Skin of body (tissue), 1 donor: ENCODE measurements at regions not wholly inside any gene's neighbourhood (a gene's known extent, or its start where the extent isn't known, plus 50 kb on each side); places are given as distances from the start of the nearest gene placed in this dataset.

Source experiments
- DNase-seq: peaks from one replicate; lab custom pipeline; 2025; lab: John Stamatoyannopoulos, UW

DNA sequence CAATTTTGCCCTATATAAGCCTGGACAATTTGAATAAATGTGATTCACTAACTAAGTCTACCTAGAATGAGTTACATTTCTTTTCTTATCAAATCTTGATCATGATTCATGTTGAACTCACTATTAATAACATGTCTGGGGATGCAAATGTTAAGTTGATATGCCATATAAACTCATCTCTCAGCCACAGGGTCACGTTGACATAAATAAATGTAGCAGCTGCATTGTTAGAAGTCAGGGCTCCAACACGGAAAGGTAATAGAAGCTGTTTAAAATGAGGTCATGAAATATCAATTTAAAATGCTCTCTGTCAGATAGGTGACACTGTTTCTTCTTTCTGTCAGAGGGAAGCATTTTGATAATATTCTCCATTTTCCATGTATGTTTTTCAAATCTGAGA, 521.9 kb downstream of the CCDC85A start:
- no peak for DNase-seq

DNA sequence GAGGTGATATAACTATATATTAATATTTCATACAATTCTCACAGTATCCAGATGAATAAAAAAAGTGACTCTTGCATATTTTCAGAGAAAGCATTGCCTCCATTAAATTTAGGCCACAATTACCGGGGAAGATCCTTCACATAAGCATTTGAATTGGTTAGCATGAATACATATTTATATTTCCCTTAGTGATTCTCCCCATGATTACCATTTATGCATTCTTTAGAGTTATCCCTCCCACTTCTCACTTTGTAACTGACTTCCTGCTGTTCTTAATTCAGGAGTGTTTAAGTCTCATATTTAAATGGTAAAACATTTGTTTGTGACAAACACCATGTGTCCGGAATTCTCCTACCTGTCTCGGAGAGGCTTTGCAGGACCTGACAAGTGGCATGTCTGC, 523.4 kb downstream of the CCDC85A start:
- DNase-seq = no peak

DNA sequence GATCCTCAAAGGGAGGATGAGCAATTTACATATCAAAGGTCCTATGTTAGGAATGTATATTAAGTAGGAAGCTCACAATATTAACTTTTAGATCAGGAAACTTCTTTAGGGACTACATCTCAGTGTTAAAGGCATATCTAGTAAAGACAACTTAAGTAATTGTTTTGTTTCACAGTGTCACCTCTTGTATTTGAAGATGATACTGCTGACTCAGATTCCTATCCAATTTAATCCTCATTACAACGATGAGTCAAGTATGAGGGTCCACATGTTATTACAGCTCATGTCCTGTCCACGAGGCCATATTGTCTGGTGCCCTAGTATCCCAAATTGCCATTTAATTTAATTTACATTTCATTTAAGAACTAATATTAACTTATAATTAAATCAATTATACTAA, 523.9 kb downstream of the CCDC85A start:
- DNase-seq = no peak

DNA sequence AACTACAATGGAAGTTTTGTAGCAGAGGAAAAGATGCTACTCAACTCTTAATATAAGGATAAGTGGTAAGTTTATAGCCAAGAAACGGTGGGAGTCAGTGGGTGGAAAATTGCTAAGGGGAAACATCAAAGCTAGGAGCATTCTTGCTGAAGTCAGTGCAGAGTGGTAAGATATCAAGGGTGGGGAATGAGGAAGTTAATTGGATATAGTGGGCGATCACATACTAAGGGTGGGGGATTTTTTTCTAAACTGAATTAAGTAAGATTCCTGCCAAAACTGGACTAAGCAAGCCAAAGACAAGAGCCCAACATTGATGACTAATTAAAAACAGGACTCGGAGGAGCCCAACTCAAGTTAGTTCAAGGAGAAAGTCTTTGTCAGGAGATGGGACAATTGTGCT, 525.4 kb downstream of the CCDC85A start:
- no peak for DNase-seq

GRCh38 chr2:56713161-56713676, 529.4 kb downstream of the CCDC85A start:
- DNase-seq = no peak

DNA sequence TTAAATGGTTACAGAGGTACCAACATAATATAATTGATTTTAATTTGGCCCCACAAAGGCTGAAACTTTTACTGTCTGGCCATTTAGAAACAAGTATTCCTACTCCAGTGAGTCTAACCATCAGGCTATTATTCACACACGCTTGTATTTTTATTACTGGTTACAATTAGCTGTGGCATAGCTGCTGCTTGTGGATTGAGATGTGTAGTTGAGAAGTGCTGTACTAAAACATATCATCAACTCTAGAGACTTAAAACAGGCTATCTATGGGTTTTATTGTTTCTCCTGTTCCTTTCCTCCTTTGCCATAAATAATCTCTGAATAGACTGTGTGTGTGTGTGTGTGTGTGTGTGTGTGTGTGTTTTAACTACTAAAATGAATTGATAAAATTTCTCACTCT, 530.2 kb downstream of the CCDC85A start:
- no peak for DNase-seq

- DNase-seq = no peak
Measured at GRCh38 chr2:56714400-56714799, 530.6 kb downstream of the CCDC85A start.

DNA sequence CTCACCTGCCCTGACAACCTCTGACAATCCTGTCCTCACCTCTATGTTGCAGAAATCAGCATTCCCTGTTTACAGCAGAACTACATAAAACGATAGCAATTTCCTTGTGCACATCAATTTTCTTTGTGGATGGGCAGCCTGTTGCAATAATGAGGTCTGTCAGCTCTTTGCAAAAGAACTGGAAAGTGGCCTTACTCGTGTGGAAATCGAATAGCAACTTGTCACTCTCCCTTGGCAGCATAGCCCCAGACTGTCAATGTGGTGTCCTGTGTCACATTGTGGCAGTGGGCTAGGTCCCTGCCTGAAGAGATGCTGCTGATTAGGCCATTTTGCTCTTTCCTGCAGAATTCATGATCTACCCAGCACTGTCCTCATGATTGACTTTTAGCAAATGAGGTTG, 531.9 kb downstream of the CCDC85A start:
- no peak for DNase-seq

GRCh38 chr2:56718413-56718812, 534.6 kb downstream of the CCDC85A start:
- DNase-seq = no peak

- no peak for DNase-seq
Measured at GRCh38 chr2:56729212-56729611, 545.4 kb downstream of the CCDC85A start.

DNA sequence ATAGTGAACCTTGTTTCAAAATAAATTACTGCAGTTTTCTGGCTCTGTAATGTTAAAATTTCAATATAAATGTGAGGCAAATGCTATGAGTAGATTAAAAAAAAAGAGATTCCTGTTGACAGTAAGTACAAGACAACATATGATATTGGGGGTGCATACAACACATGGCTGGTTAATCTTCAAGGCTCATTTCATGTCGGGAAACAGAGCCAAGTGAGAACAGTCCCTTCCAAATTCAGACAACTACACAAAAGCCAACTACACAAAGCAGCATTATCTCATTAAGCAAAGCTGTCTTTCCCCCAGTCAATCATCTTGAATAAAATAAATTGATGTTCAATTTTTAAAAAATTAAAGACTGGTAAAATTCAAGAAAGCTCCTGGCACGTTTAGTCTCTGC, 549.2 kb downstream of the CCDC85A start:
- no peak for DNase-seq

DNA sequence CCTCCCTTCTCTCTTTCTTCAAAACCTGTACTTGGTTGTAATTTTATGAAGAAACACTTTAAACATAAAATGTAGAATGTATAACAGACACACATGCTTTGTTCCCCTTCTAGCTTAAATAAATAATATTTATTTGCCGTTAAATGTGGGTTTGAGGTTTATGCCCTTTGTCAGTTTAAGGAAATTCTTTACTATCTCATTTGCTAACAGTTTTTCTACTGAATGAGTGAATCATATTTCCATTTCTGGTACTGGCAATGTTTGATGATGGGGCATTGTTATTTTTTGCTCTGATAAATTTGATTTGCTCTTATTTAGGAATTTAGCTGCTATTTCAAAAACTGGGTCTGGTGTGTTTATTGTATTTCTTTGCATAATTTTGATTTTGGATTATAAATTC, 555.6 kb downstream of the CCDC85A start:
- no peak for DNase-seq

DNA sequence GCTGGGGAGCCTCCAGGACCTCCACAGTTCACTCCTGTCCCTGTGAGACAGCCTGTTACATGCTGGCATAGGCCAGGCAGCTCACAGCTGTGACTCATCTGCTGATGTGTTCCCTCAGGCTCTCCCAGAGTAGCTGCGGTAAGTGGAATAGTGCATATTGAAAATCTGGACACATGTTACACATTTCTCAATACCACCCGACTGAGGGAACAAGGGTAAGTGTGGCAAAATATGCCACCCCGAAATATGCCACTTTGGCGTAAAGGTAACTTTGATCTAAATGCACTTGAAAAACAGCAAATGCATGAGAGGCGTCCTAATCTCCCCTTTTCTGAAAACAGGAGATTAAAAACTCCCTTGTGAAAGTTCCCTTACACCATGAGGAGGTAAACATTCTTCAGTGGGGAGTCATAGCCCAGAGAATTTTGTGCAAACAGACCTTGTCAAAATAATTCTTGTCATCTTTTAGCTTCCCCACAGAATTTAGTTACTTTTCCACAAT, 557.9 kb downstream of the CCDC85A start:
- DNase-seq = no peak

DNA sequence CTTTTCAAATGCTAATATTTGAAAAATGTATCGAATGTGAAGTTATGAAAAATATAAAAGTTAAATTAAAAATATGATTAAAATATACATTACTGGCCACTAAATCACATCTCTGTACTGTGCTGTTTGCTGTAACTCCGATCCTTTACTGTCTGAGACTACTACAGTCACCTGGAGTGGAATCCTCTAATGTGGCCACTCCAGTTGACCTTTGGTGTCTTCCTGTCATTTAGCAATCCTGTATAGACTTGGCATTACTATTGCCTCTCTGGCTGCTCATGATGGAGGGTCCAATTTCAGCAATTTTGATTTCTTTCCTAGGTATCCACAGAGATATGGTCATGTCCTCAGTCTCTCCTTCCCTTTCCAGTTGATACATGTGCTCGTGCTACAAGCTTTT, 560.0 kb downstream of the CCDC85A start:
- DNase-seq = no peak

DNA sequence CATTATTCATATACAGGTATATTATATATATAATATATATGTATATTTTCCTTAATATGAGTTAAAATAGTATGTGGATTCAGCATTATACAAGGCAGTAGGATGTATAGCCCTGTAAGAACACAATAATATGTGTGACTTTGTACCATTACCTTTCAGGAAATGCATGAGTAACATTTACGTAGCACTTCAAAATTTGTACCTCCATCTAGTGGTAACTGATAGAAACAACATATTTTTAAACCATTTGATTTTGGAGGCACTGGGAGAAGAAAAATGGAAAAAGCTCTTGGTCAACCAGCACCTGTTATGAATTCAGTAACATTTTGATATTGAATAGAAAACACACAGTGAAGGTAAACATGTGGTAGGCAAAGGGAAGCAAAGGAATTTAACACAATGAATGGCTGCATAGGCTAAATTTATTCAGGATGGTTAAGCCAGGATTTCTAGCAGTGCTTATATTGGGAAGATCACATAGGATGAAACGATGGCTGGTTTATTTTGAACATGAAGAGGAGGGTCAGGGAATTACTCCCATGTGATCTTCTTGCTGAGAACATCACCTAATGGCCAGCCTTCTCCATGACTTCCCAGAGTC, 565.5 kb downstream of the CCDC85A start:
- peak; percentile 9 for DNase-seq

DNA sequence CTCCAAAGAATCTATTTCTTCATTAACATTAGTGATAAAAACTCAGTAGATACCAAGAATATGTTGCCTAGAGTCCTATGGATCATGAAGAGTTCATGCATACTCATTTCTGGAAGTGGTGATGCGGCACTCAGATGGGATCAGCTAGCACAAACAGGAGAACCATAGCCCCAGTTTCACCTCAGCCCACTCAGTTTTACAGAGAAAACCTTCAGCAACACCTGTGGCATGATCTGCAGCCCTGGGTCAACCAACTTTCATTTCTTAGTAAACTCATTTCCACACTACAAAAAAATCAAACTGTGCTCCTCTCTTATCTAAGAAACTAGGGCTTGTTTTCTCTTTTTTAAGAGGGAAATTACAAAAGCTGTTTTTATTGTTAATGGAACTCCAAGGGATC, 569.4 kb downstream of the CCDC85A start:
- DNase-seq = no peak

DNA sequence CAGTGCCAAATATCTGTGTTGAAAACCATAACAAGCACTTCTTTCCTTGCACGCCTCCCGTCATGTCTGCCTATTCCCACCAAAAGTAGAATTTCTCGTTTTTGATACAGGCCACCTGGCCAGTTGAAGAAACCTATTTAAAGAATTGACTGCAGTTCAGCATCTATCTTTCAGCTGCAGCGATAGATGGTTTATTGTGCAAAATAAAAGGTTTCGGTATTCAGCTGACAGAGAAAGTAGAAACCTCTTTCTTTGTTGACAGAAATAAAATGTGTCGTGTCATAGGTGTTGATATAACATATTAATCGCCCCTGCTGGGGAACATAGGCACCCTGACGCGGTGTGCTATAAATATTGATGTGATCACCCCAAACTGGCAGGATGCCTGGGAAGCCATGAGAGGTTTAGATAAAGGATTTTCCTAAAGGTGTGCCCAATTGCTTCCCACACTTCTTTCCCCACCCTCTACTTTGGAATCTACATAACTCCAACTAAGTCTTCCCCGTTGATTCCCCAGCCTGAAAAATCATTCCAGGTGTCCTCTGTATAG, 570.4 kb downstream of the CCDC85A start:
- DNase-seq = no peak

GRCh38 chr2:56754627-56755026, 570.8 kb downstream of the CCDC85A start:
- no peak for DNase-seq

- no peak for DNase-seq
Measured at GRCh38 chr2:56757884-56758545, 574.2 kb downstream of the CCDC85A start.

DNA sequence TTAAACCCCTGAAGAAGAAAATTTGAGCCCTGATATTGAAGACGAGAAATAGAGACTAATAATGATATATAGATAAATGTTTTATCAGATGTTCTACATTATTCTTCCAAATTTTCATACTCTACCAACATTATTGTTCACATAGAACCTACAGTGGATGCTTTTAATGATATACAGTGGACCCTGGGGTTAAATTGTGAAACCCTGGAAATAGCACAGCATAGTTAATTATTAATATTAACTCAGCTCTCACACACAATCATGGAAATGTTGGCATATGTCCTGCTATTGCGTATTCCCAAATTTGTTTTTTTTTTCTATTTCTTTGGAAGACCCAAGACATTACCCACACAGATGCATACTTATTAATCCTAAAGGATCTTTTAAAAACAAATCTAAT, 579.9 kb downstream of the CCDC85A start:
- no peak for DNase-seq

- no peak for DNase-seq
Measured at GRCh38 chr2:56768973-56769372, 585.2 kb downstream of the CCDC85A start.

GRCh38 chr2:56770490-56770889, 586.7 kb downstream of the CCDC85A start:
- DNase-seq = no peak

- DNase-seq = no peak
Measured at GRCh38 chr2:56784046-56784445, 600.3 kb downstream of the CCDC85A start.
